ENCODE measurements at regions not wholly inside any gene's neighbourhood (a gene's known extent, or its start where the extent isn't known, plus 50 kb on each side); places are given as distances from the start of the nearest gene placed in this dataset.

DNA sequence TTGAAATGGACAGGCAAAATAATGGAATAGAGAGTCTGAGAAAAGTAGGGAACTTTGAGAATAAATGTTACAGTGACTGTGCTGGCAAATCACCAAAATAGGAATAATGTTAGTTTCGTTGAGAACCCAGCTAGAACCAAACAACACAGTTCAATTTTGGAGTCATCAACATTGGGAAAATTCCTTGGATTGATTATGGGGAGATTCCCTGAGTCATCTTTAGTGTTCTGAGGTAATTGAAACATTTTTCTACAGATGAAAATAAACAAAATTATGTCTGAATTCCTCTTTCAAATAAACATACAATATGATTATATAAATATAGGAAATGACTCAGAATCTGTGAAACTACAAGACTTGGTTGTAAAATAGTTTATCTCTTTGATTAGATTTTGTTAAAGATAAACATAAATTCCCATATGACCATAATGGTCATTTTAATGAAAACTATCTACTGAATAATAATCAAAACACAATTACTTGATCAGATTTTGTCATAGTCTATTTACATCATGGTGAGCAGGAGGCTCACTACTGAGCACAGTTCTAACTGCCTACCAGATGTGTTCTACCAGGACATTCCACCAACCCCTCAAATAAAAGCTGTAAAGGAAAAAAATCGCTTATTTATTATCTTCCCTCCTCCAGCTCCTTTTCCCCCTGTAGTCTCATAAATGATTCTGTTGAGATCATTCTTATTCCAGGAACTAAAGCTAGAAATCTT, 51.4 kb upstream of the GABRA2 start:
- TF ChIP-seq, protein P1, sequence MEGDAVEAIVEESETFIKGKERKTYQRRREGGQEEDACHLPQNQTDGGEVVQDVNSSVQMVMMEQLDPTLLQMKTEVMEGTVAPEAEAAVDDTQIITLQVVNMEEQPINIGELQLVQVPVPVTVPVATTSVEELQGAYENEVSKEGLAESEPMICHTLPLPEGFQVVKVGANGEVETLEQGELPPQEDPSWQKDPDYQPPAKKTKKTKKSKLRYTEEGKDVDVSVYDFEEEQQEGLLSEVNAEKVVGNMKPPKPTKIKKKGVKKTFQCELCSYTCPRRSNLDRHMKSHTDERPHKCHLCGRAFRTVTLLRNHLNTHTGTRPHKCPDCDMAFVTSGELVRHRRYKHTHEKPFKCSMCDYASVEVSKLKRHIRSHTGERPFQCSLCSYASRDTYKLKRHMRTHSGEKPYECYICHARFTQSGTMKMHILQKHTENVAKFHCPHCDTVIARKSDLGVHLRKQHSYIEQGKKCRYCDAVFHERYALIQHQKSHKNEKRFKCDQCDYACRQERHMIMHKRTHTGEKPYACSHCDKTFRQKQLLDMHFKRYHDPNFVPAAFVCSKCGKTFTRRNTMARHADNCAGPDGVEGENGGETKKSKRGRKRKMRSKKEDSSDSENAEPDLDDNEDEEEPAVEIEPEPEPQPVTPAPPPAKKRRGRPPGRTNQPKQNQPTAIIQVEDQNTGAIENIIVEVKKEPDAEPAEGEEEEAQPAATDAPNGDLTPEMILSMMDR (conservative IDR thresholded peaks at IDR 0.05; ENCODE audit: low read length) = no peak
- TF ChIP-seq EZH2phosphoT487 (IDR thresholded peaks at IDR 0.05; ENCODE audit: borderline replicate concordance, low read depth, low read length) = no peak
